H9 (cell line): ENCODE measurements at regions not wholly inside any gene's neighbourhood (a gene's known extent, or its start where the extent isn't known, plus 50 kb on each side); places are given as distances from the start of the nearest gene placed in this dataset.

ENCODE experiments used
- DNase-seq: peaks from one replicate; pipeline ENCODE4 v3.0.0-alpha.2; 2017
- H2AFZ ChIP-seq: one replicate; pipeline ENCODE4 v1.6.1; 2013; ENCODE audit warnings: mild to moderate bottlenecking, low read length, control low read depth, moderate library complexity
- H2AK5ac ChIP-seq: 2 replicates; pipeline ENCODE4 v1.6.1; 2013; ENCODE audit warnings: low read length, control low read depth, mixed read lengths; ENCODE audit not compliant: insufficient read length
- H2BK120ac ChIP-seq: one replicate; pipeline ENCODE4 v1.6.1; 2013; ENCODE audit warnings: low read depth, mild to moderate bottlenecking, low read length, control low read depth, inconsistent platforms; ENCODE audit not compliant: poor library complexity, severe bottlenecking
- H2BK12ac ChIP-seq: 2 replicates; pipeline ENCODE4 v1.6.1; 2013; ENCODE audit warnings: low read length, control low read depth, mixed read lengths, low read depth; ENCODE audit not compliant: insufficient read length
- H2BK15ac ChIP-seq: 2 replicates; pipeline ENCODE4 v1.6.1; 2013; ENCODE audit warnings: low read depth, low read length, control low read depth
- H2BK20ac ChIP-seq: one replicate; pipeline ENCODE4 v1.6.1; 2013; ENCODE audit warnings: low read depth, mild to moderate bottlenecking, low read length, control low read depth, inconsistent platforms; ENCODE audit not compliant: poor library complexity, severe bottlenecking
- H2BK5ac ChIP-seq: 2 replicates; pipeline ENCODE4 v1.6.1; 2013; ENCODE audit warnings: low read length, control low read depth, mixed read lengths; ENCODE audit not compliant: insufficient read length
- H3K14ac ChIP-seq: 2 replicates; pipeline ENCODE4 v1.6.1; 2013; ENCODE audit warnings: low read length, control low read depth; ENCODE audit not compliant: insufficient read depth
- H3K18ac ChIP-seq: 2 replicates; pipeline ENCODE4 v1.6.1; 2013; ENCODE audit warnings: low read depth, mild to moderate bottlenecking, mixed read lengths, low read length, control low read depth; ENCODE audit not compliant: insufficient read length
- H3K23ac ChIP-seq: 2 replicates; pipeline ENCODE4 v1.6.1; 2013; ENCODE audit warnings: low read length, control low read depth, mixed read lengths, low read depth; ENCODE audit not compliant: insufficient read length
- H3K23me2 ChIP-seq: 2 replicates; pipeline ENCODE4 v1.6.1; 2013; ENCODE audit warnings: low read depth, mild to moderate bottlenecking, mixed read lengths, low read length, control low read depth; ENCODE audit not compliant: insufficient read length, poor library complexity, severe bottlenecking
- H3K27ac ChIP-seq: 2 replicates; pipeline ENCODE4 v1.5.1; 2013; ENCODE audit warnings: low read length, control low read depth, mixed read lengths, low read depth; ENCODE audit not compliant: insufficient read length
- H3K27me3 ChIP-seq: 2 replicates; pipeline ENCODE4 v1.6.1; 2013; ENCODE audit warnings: low read length, control low read depth, inconsistent platforms; ENCODE audit not compliant: insufficient read depth
- H3K4ac ChIP-seq: 2 replicates; pipeline ENCODE4 v1.6.1; 2013; ENCODE audit warnings: low read depth, mild to moderate bottlenecking, control low read depth, inconsistent platforms, low read length, moderate library complexity
- H3K4me1 ChIP-seq: 2 replicates; pipeline ENCODE4 v1.6.1; 2013; ENCODE audit warnings: low read length, control low read depth, inconsistent platforms; ENCODE audit not compliant: insufficient read depth
- H3K4me2 ChIP-seq: 2 replicates; pipeline ENCODE4 v1.6.1; 2013; ENCODE audit warnings: low read length, control low read depth, mixed read lengths; ENCODE audit not compliant: insufficient read length, insufficient read depth
- H3K56ac ChIP-seq: 2 replicates; pipeline ENCODE4 v1.6.1; 2013; ENCODE audit warnings: low read depth, mild to moderate bottlenecking, mixed read lengths, low read length, control low read depth; ENCODE audit not compliant: insufficient read length
- H3K79me1 ChIP-seq: 2 replicates; pipeline ENCODE4 v1.6.1; 2013; ENCODE audit warnings: low read depth, mild to moderate bottlenecking, moderate library complexity, low read length, control low read depth, inconsistent platforms; ENCODE audit not compliant: insufficient read depth, poor library complexity, severe bottlenecking
- H3K79me2 ChIP-seq: 2 replicates; pipeline ENCODE4 v1.6.1; 2013; ENCODE audit warnings: low read length, control low read depth, inconsistent platforms; ENCODE audit not compliant: insufficient read depth
- H3K9ac ChIP-seq: 2 replicates; pipeline ENCODE4 v1.6.1; 2013; ENCODE audit warnings: low read length, control low read depth, mixed read lengths; ENCODE audit not compliant: insufficient read length; ENCODE audit errors: extremely low read depth
- H3K9me3 ChIP-seq: one replicate; pipeline ENCODE4 v1.6.1; 2013; ENCODE audit warnings: low read depth, low read length, inconsistent platforms; ENCODE audit not compliant: control insufficient read depth
- H3T11ph ChIP-seq: one replicate; pipeline ENCODE4 v1.6.1; 2013; ENCODE audit warnings: mild to moderate bottlenecking, low read length, control low read depth, inconsistent platforms
- H4K20me1 ChIP-seq: one replicate; pipeline ENCODE4 v1.6.1; 2013; ENCODE audit not compliant: control insufficient read depth, insufficient read length, insufficient read depth
- H4K5ac ChIP-seq: 2 replicates; pipeline ENCODE4 v1.6.1; 2013; ENCODE audit warnings: low read depth, mild to moderate bottlenecking, mixed read lengths, low read length, control low read depth; ENCODE audit not compliant: insufficient read length
- H4K8ac ChIP-seq: replicated peaks from 2 replicates; pipeline ENCODE4 v1.6.1; 2013; ENCODE audit warnings: low read length, control low read depth, mixed read lengths, low read depth; ENCODE audit not compliant: insufficient read length
- H4K91ac ChIP-seq: 2 replicates; pipeline ENCODE4 v1.6.1; 2013; ENCODE audit warnings: low read depth, mild to moderate bottlenecking, moderate library complexity, mixed read lengths, low read length, control low read depth; ENCODE audit not compliant: insufficient read length
- H3K27ac Mint-ChIP-seq, 3 experiments: 2 replicates in 2 of 3; 3 replicates in 1 of 3; pipeline ENCODE4 v1.8.0; 2020 to 2021; ENCODE audit warnings: mixed read lengths in 3 of 3, mild to moderate bottlenecking in 1 of 3, moderate library complexity in 1 of 3
- H3K27me3 Mint-ChIP-seq: 2 replicates; pipeline ENCODE4 v1.8.0; 2021; ENCODE audit warnings: low read depth, mild to moderate bottlenecking, moderate library complexity, mixed read lengths
- H3K36me3 Mint-ChIP-seq, 3 experiments: 2 replicates in 2 of 3; 3 replicates in 1 of 3; pipeline ENCODE4 v1.8.0; 2020 to 2021; ENCODE audit warnings: low read depth in 3 of 3, mixed read lengths in 3 of 3; ENCODE audit not compliant: insufficient read depth in 1 of 3
- H3K4me1 Mint-ChIP-seq, 2 experiments: 2 replicates each; pipeline ENCODE4 v1.8.0; 2020; ENCODE audit warnings: mixed read lengths in 2 of 2
- H3K4me3 Mint-ChIP-seq, 2 experiments: 2 replicates in 1 of 2; 3 replicates in 1 of 2; pipeline ENCODE4 v1.8.0; 2020 to 2021; ENCODE audit warnings: mild to moderate bottlenecking in 2 of 2, mixed read lengths in 2 of 2, moderate library complexity in 1 of 2
- H3K9me3 Mint-ChIP-seq, 2 experiments: 2 replicates in 1 of 2; 3 replicates in 1 of 2; pipeline ENCODE4 v1.8.0; 2020; ENCODE audit warnings: mild to moderate bottlenecking in 2 of 2, mixed read lengths in 2 of 2, moderate library complexity in 1 of 2
- WGBS: extraction: QIAGEN DNeasy Blood & Tissue Kit; methylation state at CpG from one replicate; pipeline ENCODE4 v1.1.7; 2013; ENCODE audit warnings: missing lambda C conversion rate, low lambda C conversion rate, mixed read lengths; ENCODE audit not compliant: insufficient read length; ENCODE audit errors: extremely low coverage; 5-methylcytosine and 5-hydroxymethylcytosine counted together
- TF ChIP-seq, protein P1 (sequence below): fragments of 200-600 bp; sonication (generic); conservative IDR thresholded peaks from 3 replicates; pipeline ENCODE4 v1.8.0; 2021; ENCODE audit warnings: antibody characterized with exemption, mild to moderate bottlenecking

DNA sequence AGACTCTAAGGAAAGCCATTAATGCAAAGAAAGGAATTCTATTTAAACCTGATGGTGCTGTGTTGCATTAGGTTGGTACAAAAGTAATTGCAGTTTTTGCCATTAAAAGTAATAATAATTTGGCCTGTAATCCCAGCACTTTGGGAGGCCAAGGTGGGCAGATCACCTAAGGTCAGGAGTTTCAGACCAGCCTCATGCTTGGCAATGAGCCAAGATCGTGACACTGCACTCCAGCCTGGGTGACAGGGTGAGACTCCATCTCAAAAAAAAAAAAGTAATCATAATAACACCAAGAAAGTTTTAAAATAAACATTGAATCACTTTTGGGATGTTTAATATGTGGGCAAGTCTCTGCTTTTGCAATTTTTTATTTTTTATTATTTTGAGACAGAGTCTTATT is 107.3 kb upstream of the FRMD4A start:
- H2BK12ac ChIP-seq, result no peak overlapping the region
- no CpG with 5 or more reads among the region's 1 CpG for WGBS
- no peak overlapping the region for H3K56ac ChIP-seq
- H3K4ac ChIP-seq, result no peak overlapping the region
- H2BK15ac ChIP-seq, result no peak overlapping the region
- no peak overlapping the region for H3K4me2 ChIP-seq
- no peaks in the 10 kb centered on the region for H3K79me1 ChIP-seq
- no peaks in the 10 kb centered on the region for H3K79me2 ChIP-seq
- no peak overlapping the region for H3K27ac ChIP-seq
- H3K23ac ChIP-seq, result no peak overlapping the region
- Mint-ChIP-seq H3K36me3 (no peaks in the 10 kb centered on the region), H3K27me3 (no peaks in the 10 kb centered on the region), H3K4me1 (peaks cover 2 to 5% of the 10 kb centered on the region in 2 experiments; a peak in 3 of 4 replicates), H3K4me3 (no peak overlapping the region), H3K27ac (no peak overlapping the region), H3K9me3 (no peaks in the 10 kb centered on the region)
- no peak overlapping the region for H2AK5ac ChIP-seq
- H4K8ac ChIP-seq, result no peak overlapping the region
- no peaks in the 10 kb centered on the region for H3K4me1 ChIP-seq
- no peak overlapping the region for H3K14ac ChIP-seq
- no peaks in the 10 kb centered on the region for H3K23me2 ChIP-seq
- H3K27me3 ChIP-seq, result no peaks in the 10 kb centered on the region; the same call in 1 of the 2 replicates
- H3K9ac ChIP-seq, result no peak overlapping the region
- TF ChIP-seq, protein P1, sequence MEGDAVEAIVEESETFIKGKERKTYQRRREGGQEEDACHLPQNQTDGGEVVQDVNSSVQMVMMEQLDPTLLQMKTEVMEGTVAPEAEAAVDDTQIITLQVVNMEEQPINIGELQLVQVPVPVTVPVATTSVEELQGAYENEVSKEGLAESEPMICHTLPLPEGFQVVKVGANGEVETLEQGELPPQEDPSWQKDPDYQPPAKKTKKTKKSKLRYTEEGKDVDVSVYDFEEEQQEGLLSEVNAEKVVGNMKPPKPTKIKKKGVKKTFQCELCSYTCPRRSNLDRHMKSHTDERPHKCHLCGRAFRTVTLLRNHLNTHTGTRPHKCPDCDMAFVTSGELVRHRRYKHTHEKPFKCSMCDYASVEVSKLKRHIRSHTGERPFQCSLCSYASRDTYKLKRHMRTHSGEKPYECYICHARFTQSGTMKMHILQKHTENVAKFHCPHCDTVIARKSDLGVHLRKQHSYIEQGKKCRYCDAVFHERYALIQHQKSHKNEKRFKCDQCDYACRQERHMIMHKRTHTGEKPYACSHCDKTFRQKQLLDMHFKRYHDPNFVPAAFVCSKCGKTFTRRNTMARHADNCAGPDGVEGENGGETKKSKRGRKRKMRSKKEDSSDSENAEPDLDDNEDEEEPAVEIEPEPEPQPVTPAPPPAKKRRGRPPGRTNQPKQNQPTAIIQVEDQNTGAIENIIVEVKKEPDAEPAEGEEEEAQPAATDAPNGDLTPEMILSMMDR, result no peak
- DNase-seq, result no peak
- no peak overlapping the region for H2BK5ac ChIP-seq
- H2BK20ac ChIP-seq, result no peak overlapping the region
- no peak overlapping the region for H2AFZ ChIP-seq
- H3K9me3 ChIP-seq, result no peaks in the 10 kb centered on the region
- H3T11ph ChIP-seq, result no peak overlapping the region
- no peaks in the 10 kb centered on the region for H4K20me1 ChIP-seq
- H4K5ac ChIP-seq, result no peak overlapping the region
- H2BK120ac ChIP-seq, result no peak overlapping the region
- no peak overlapping the region for H3K18ac ChIP-seq
- no peak overlapping the region for H4K91ac ChIP-seq
